ES-I3 (cell line): ENCODE measurements at regions not wholly inside any gene's neighbourhood (a gene's known extent, or its start where the extent isn't known, plus 50 kb on each side); places are given as distances from the start of the nearest gene placed in this dataset.
"Not testable (repeated sequence)": the region's sequence is repeated elsewhere in the genome, so short reads cannot be mapped to it uniquely, and the experiment has no call there.

Experiments used
- H3K36me3 ChIP-seq: 2 replicates; pipeline ENCODE4 v1.6.1; 2013; ENCODE audit warnings: mild to moderate bottlenecking, low read length, control low read depth, moderate library complexity; ENCODE audit not compliant: insufficient read depth
- H3K4me1 ChIP-seq: 2 replicates; pipeline ENCODE4 v1.6.1; 2013; ENCODE audit warnings: mild to moderate bottlenecking, control low read depth, low read length; ENCODE audit not compliant: insufficient read depth
- H3K9ac ChIP-seq: 2 replicates; pipeline ENCODE4 v1.6.1; 2013; ENCODE audit warnings: low read depth, mild to moderate bottlenecking, low read length, moderate library complexity
- H3K9me3 ChIP-seq: 2 replicates; pipeline ENCODE4 v1.6.1; 2013; ENCODE audit warnings: mild to moderate bottlenecking, low read length, moderate library complexity; ENCODE audit not compliant: control insufficient read depth, insufficient read depth

- no peaks in the 10 kb centered on the region for H3K4me1 ChIP-seq
- H3K9ac ChIP-seq: no peak overlapping the region
Observed at GRCh38 chr5:114099161-114099560, 262.7 kb upstream of the KCNN2 start.

GRCh38 chr5:114101153-114101552 lies 260.7 kb upstream of the KCNN2 start:
- H3K4me1 ChIP-seq: no peaks in the 10 kb centered on the region
- no peaks in the 10 kb centered on the region for H3K9me3 ChIP-seq
- H3K9ac ChIP-seq: no peak overlapping the region
- H3K36me3 ChIP-seq: no peaks in the 10 kb centered on the region

More at GRCh38 chr5:114099161-114099560, 262.7 kb upstream of the KCNN2 start:
- H3K9me3 ChIP-seq: no peaks in the 10 kb centered on the region
- no peaks in the 10 kb centered on the region for H3K36me3 ChIP-seq

GRCh38 chr5:114113604-114114003 lies 248.3 kb upstream of the KCNN2 start:
- Histone ChIP-seq H3K36me3 (no peaks in the 10 kb centered on the region), H3K9ac (no peak overlapping the region), H3K4me1 (no peaks in the 10 kb centered on the region), H3K9me3 (no peaks in the 10 kb centered on the region)

- H3K9me3 ChIP-seq: no peaks in the 10 kb centered on the region
- no peaks in the 10 kb centered on the region for H3K36me3 ChIP-seq
- H3K4me1 ChIP-seq: no peaks in the 10 kb centered on the region
- H3K9ac ChIP-seq: no peak overlapping the region
Observed at GRCh38 chr5:114116981-114117380, 244.9 kb upstream of the KCNN2 start.

- Histone ChIP-seq H3K36me3 (no peaks in the 10 kb centered on the region), H3K4me1 (no peaks in the 10 kb centered on the region), H3K9ac (no peak overlapping the region), H3K9me3 (no peaks in the 10 kb centered on the region)
Observed at GRCh38 chr5:114118511-114118910, 243.4 kb upstream of the KCNN2 start.

GRCh38 chr5:114120166-114120565 lies 241.7 kb upstream of the KCNN2 start:
- H3K4me1 ChIP-seq: no peaks in the 10 kb centered on the region
- no peak overlapping the region for H3K9ac ChIP-seq
- no peaks in the 10 kb centered on the region for H3K9me3 ChIP-seq
- no peaks in the 10 kb centered on the region for H3K36me3 ChIP-seq

- no peaks in the 10 kb centered on the region; the same call in 1 of the 2 replicates for H3K36me3 ChIP-seq
- H3K9ac ChIP-seq: no peak overlapping the region
- H3K9me3 ChIP-seq: peaks cover 7% of the 10 kb centered on the region; the same call in 1 of the 2 replicates
- no peaks in the 10 kb centered on the region for H3K4me1 ChIP-seq
Observed at GRCh38 chr5:114122852-114123251, 239.0 kb upstream of the KCNN2 start.

GRCh38 chr5:114123654-114124053 lies 238.2 kb upstream of the KCNN2 start:
- no peak overlapping the region for H3K9ac ChIP-seq
- H3K9me3 ChIP-seq: peaks cover 9% of the 10 kb centered on the region; the same call in 1 of the 2 replicates
- H3K4me1 ChIP-seq: no peaks in the 10 kb centered on the region
- H3K36me3 ChIP-seq: no peaks in the 10 kb centered on the region; the same call in 1 of the 2 replicates

GRCh38 chr5:114146398-114146797 lies 215.5 kb upstream of the KCNN2 start:
- H3K4me1 ChIP-seq: no peaks in the 10 kb centered on the region
- no peaks in the 10 kb centered on the region for H3K9me3 ChIP-seq
- no peaks in the 10 kb centered on the region for H3K36me3 ChIP-seq
- no peak overlapping the region for H3K9ac ChIP-seq

GRCh38 chr5:114148253-114148652 lies 213.6 kb upstream of the KCNN2 start:
- Histone ChIP-seq H3K9me3 (no peaks in the 10 kb centered on the region), H3K4me1 (no peaks in the 10 kb centered on the region), H3K9ac (no peak overlapping the region), H3K36me3 (no peaks in the 10 kb centered on the region)

GRCh38 chr5:114148728-114149127 lies 213.1 kb upstream of the KCNN2 start:
- H3K4me1 ChIP-seq, H3K36me3 ChIP-seq, H3K9ac ChIP-seq, H3K9me3 ChIP-seq: not testable (repeated sequence)

GRCh38 chr5:114152656-114153360 lies 209.1 kb upstream of the KCNN2 start:
- Histone ChIP-seq H3K36me3 (no peaks in the 10 kb centered on the region), H3K4me1 (no peaks in the 10 kb centered on the region), H3K9me3 (no peaks in the 10 kb centered on the region; the same call in 1 of the 2 replicates), H3K9ac (no peak overlapping the region)

- Histone ChIP-seq H3K9me3 (no peaks in the 10 kb centered on the region; the same call in 1 of the 2 replicates), H3K36me3 (no peaks in the 10 kb centered on the region), H3K4me1 (no peaks in the 10 kb centered on the region), H3K9ac (no peak overlapping the region)
Observed at GRCh38 chr5:114153392-114153791, 208.5 kb upstream of the KCNN2 start.

- H3K9me3 ChIP-seq: no peaks in the 10 kb centered on the region; the same call in 1 of the 2 replicates
- H3K36me3 ChIP-seq: no peaks in the 10 kb centered on the region
- no peak overlapping the region for H3K9ac ChIP-seq
- H3K4me1 ChIP-seq: no peaks in the 10 kb centered on the region
Observed at GRCh38 chr5:114153833-114154232, 208.0 kb upstream of the KCNN2 start.

GRCh38 chr5:114166081-114166480 lies 195.8 kb upstream of the KCNN2 start:
- Histone ChIP-seq H3K4me1 (no peaks in the 10 kb centered on the region), H3K36me3 (no peaks in the 10 kb centered on the region), H3K9me3 (no peaks in the 10 kb centered on the region), H3K9ac (no peak overlapping the region)
